HFFc6 (cell line): ENCODE measurements at regions not wholly inside any gene's neighbourhood (a gene's known extent, or its start where the extent isn't known, plus 50 kb on each side); places are given as distances from the start of the nearest gene placed in this dataset.

Experiments
- DNase-seq: peaks from one replicate; pipeline ENCODE4 v3.0.0-alpha.2; 2018
- H3K27ac Mint-ChIP-seq: 2 replicates; pipeline ENCODE4 v1.8.0; 2020; ENCODE audit warnings: mild to moderate bottlenecking, mixed read lengths
- H3K27me3 Mint-ChIP-seq: 2 replicates; pipeline ENCODE4 v1.8.0; 2021; ENCODE audit warnings: mild to moderate bottlenecking, moderate library complexity, mixed read lengths; ENCODE audit not compliant: insufficient read depth
- H3K36me3 Mint-ChIP-seq: 2 replicates; pipeline ENCODE4 v1.8.0; 2021; ENCODE audit warnings: low read depth, mixed read lengths
- H3K4me1 Mint-ChIP-seq: 2 replicates; pipeline ENCODE4 v1.8.0; 2020; ENCODE audit warnings: low read depth, mixed read lengths
- H3K4me3 Mint-ChIP-seq: 2 replicates; pipeline ENCODE4 v1.8.0; 2020; ENCODE audit warnings: mild to moderate bottlenecking, moderate library complexity, mixed read lengths
- H3K9me3 Mint-ChIP-seq: 2 replicates; pipeline ENCODE4 v1.8.0; 2020; ENCODE audit warnings: mild to moderate bottlenecking, mixed read lengths
- CTCF ChIP-seq: fragments of 200-600 bp; sonication (generic); IDR thresholded peaks from 2 replicates; pipeline ENCODE4 v1.5.0; 2021; ENCODE audit warnings: antibody characterized with exemption, mild to moderate bottlenecking

GRCh38 chr10:108566316-108567107, 1356.8 kb downstream of the XPNPEP1 start:
- H3K4me3 Mint-ChIP-seq, result no peak overlapping the region
- no peaks in the 10 kb centered on the region for H3K27me3 Mint-ChIP-seq
- H3K9me3 Mint-ChIP-seq, result peaks cover 7% of the 10 kb centered on the region
- H3K36me3 Mint-ChIP-seq, result no peaks in the 10 kb centered on the region
- H3K4me1 Mint-ChIP-seq, result peaks cover 13% of the 10 kb centered on the region; the same call in 1 of the 2 replicates
- no peak for DNase-seq
- TF ChIP-seq CTCF, result no peak
- H3K27ac Mint-ChIP-seq, result no peak overlapping the region

GRCh38 chr10:108562105-108562504, 1361.2 kb downstream of the XPNPEP1 start:
- no peaks in the 10 kb centered on the region for H3K27me3 Mint-ChIP-seq

GRCh38 chr10:108561649-108562048, 1361.7 kb downstream of the XPNPEP1 start:
- peaks cover 17% of the 10 kb centered on the region; the same call in 1 of the 2 replicates for H3K4me1 Mint-ChIP-seq
- no peaks in the 10 kb centered on the region; the same call in none of the 2 replicates for H3K9me3 Mint-ChIP-seq
- TF ChIP-seq CTCF, result no peak
- no peak overlapping the region; the same call in 1 of the 2 replicates for H3K27ac Mint-ChIP-seq
- peak overlapping the region; percentile 39; the same call in 1 of the 2 replicates for H3K4me3 Mint-ChIP-seq
- no peaks in the 10 kb centered on the region for H3K27me3 Mint-ChIP-seq
- peak; percentile 27 for DNase-seq
- H3K36me3 Mint-ChIP-seq, result no peaks in the 10 kb centered on the region

More at GRCh38 chr10:108562105-108562504, 1361.2 kb downstream of the XPNPEP1 start:
- TF ChIP-seq CTCF, result no peak
- Mint-ChIP-seq H3K27ac (no peak overlapping the region; the same call in 1 of the 2 replicates), H3K4me1 (peaks cover 17% of the 10 kb centered on the region; the same call in 1 of the 2 replicates), H3K9me3 (no peaks in the 10 kb centered on the region; the same call in none of the 2 replicates), H3K4me3 (no peak overlapping the region), H3K36me3 (no peaks in the 10 kb centered on the region)
- DNase-seq, result no peak

- Mint-ChIP-seq H3K27me3 (no peaks in the 10 kb centered on the region), H3K4me1 (peaks cover 23% of the 10 kb centered on the region; the same call in 1 of the 2 replicates), H3K4me3 (no peak overlapping the region; the same call in 1 of the 2 replicates), H3K9me3 (no peaks in the 10 kb centered on the region; the same call in 1 of the 2 replicates), H3K27ac (no peak overlapping the region; the same call in 1 of the 2 replicates), H3K36me3 (no peaks in the 10 kb centered on the region)
- TF ChIP-seq CTCF, result no peak
- DNase-seq, result no peak
Observed at GRCh38 chr10:108560488-108560887, 1362.8 kb downstream of the XPNPEP1 start.

- H3K9me3 Mint-ChIP-seq, result peaks cover 14% of the 10 kb centered on the region; the same call in 1 of the 2 replicates
- peak overlapping the region; percentile 2; the same call in 1 of the 2 replicates for H3K27ac Mint-ChIP-seq
- H3K36me3 Mint-ChIP-seq, result no peaks in the 10 kb centered on the region
- TF ChIP-seq CTCF, result no peak
- no peak for DNase-seq
- H3K4me1 Mint-ChIP-seq, result peaks cover 26% of the 10 kb centered on the region; the same call in 1 of the 2 replicates
- no peaks in the 10 kb centered on the region for H3K27me3 Mint-ChIP-seq
- H3K4me3 Mint-ChIP-seq, result peak overlapping the region; percentile 5; the same call in 1 of the 2 replicates
Observed at GRCh38 chr10:108556186-108556585, 1367.1 kb downstream of the XPNPEP1 start.
